IMR-90 (cell line): ENCODE measurements at regions not wholly inside any gene's neighbourhood (a gene's known extent, or its start where the extent isn't known, plus 50 kb on each side); places are given as distances from the start of the nearest gene placed in this dataset.

Source experiments
- ATAC-seq: fragments of 200-7000 bp; cut with Tn5 transposase; 2 replicates; pipeline ENCODE4 v1.9.1; 2020; ENCODE audit warnings: low read depth, mild to moderate bottlenecking, moderate library complexity
- BruUV-seq: library from RNA; stranded (reverse); fragments of 400-500 nt; replicated peaks from 2 replicates; lab custom pipeline; 2021; lab: Mats Ljungman, UMichigan
- CTCF ChIA-PET: fragments of 300-600 bp; formaldehyde crosslinking; extraction: SDS; loops from one replicate; lab custom pipeline; 2021; ENCODE audit warnings: antibody characterized with exemption; lab: Yijun Ruan, JAX
- POLR2A ChIA-PET: fragments of 300-600 bp; sonication (Branson Sonifier 250); formaldehyde crosslinking; loops from one replicate; lab custom pipeline; 2022; ENCODE audit warnings: antibody characterized with exemption; ENCODE audit not compliant: unreplicated experiment; lab: Charles Lee
- DNase-seq: peaks from one replicate; pipeline ENCODE4 v3.0.0; 2013
- H2AFZ ChIP-seq: replicated peaks from 2 replicates; pipeline ENCODE3; 2013; ENCODE audit warnings: low read length, mild to moderate bottlenecking; ENCODE audit not compliant: poor library complexity
- H2AK5ac ChIP-seq: 2 replicates; pipeline ENCODE4 v1.6.1; 2013; ENCODE audit warnings: low read depth, low read length, inconsistent platforms
- H2AK9ac ChIP-seq: replicated peaks from 2 replicates; pipeline ENCODE3; 2013; ENCODE audit warnings: mild to moderate bottlenecking, low read depth, low read length, moderate library complexity; ENCODE audit not compliant: poor library complexity
- H2BK120ac ChIP-seq: 2 replicates; pipeline ENCODE4 v1.6.1; 2013; ENCODE audit warnings: low read depth, low read length, inconsistent platforms
- H2BK15ac ChIP-seq: 3 replicates; pipeline ENCODE4 v1.6.1; 2013; ENCODE audit warnings: low read depth, low read length, inconsistent platforms
- H2BK20ac ChIP-seq: 2 replicates; pipeline ENCODE4 v1.6.1; 2013; ENCODE audit warnings: low read depth, mild to moderate bottlenecking, inconsistent platforms, low read length, moderate library complexity
- H2BK5ac ChIP-seq: 2 replicates; pipeline ENCODE4 v1.6.1; 2013; ENCODE audit warnings: mild to moderate bottlenecking, low read depth, low read length, inconsistent platforms; ENCODE audit not compliant: poor library complexity, severe bottlenecking
- H3K14ac ChIP-seq: replicated peaks from 2 replicates; pipeline ENCODE4 v1.6.1; 2013; ENCODE audit warnings: low read depth, low read length, inconsistent platforms
- H3K18ac ChIP-seq: 2 replicates; pipeline ENCODE4 v1.6.1; 2013; ENCODE audit warnings: low read depth, low read length, control low read depth
- H3K23ac ChIP-seq: 2 replicates; pipeline ENCODE4 v1.6.1; 2013; ENCODE audit warnings: low read depth, low read length, inconsistent platforms
- H3K27ac ChIP-seq: 2 replicates; pipeline ENCODE4 v1.5.1; 2013; ENCODE audit warnings: mild to moderate bottlenecking, control low read depth, low read length; ENCODE audit not compliant: insufficient read depth
- H3K27me3 ChIP-seq: 2 replicates; pipeline ENCODE4 v1.6.1; 2013; ENCODE audit warnings: low read length; ENCODE audit not compliant: control insufficient read depth, insufficient read depth
- H3K36me3 ChIP-seq: 2 replicates; pipeline ENCODE4 v1.6.1; 2013; ENCODE audit warnings: low read length, mixed read lengths; ENCODE audit not compliant: control insufficient read depth, insufficient read depth
- H3K4ac ChIP-seq: 2 replicates; pipeline ENCODE4 v1.6.1; 2013; ENCODE audit warnings: low read depth, low read length, inconsistent platforms
- H3K4me1 ChIP-seq: 2 replicates; pipeline ENCODE4 v1.6.1; 2013; ENCODE audit warnings: low read length, mixed read lengths; ENCODE audit not compliant: control insufficient read depth, insufficient read depth
- H3K4me2 ChIP-seq: 2 replicates; pipeline ENCODE4 v1.6.1; 2013; ENCODE audit warnings: low read depth, mild to moderate bottlenecking, control low read depth, low read length, moderate library complexity
- H3K4me3 ChIP-seq: 2 replicates; pipeline ENCODE4 v1.5.1; 2013; ENCODE audit warnings: low read depth, mild to moderate bottlenecking, control low read depth, low read length, moderate library complexity; ENCODE audit not compliant: insufficient read depth
- H3K56ac ChIP-seq: 2 replicates; pipeline ENCODE4 v1.6.1; 2013; ENCODE audit warnings: low read length, inconsistent platforms; ENCODE audit not compliant: insufficient read depth; ENCODE audit errors: extremely low read depth
- H3K79me1 ChIP-seq, 2 experiments: 2 replicates each; pipeline ENCODE4 v1.6.1; 2013; ENCODE audit warnings: low read length in 2 of 2, inconsistent platforms in 1 of 2, low read depth in 1 of 2
- H3K9ac ChIP-seq: 2 replicates; pipeline ENCODE4 v1.6.1; 2013; ENCODE audit warnings: low read depth, low read length, control low read depth
- H3K9me1 ChIP-seq: 2 replicates; pipeline ENCODE4 v1.6.1; 2013; ENCODE audit warnings: low read length, inconsistent platforms; ENCODE audit not compliant: insufficient read depth
- H3K9me3 ChIP-seq: 2 replicates; pipeline ENCODE4 v1.6.1; 2013; ENCODE audit warnings: low read length; ENCODE audit not compliant: control insufficient read depth, insufficient read depth
- H4K20me1 ChIP-seq: 2 replicates; pipeline ENCODE4 v1.6.1; 2013; ENCODE audit warnings: low read length, inconsistent platforms; ENCODE audit not compliant: insufficient read depth
- H4K5ac ChIP-seq: 2 replicates; pipeline ENCODE4 v1.6.1; 2013; ENCODE audit warnings: mild to moderate bottlenecking, low read depth, low read length, control low read depth
- H4K8ac ChIP-seq, 2 experiments: 2 replicates each; pipeline ENCODE4 v1.6.1; 2013; ENCODE audit warnings: low read depth in 2 of 2, low read length in 2 of 2, control low read depth in 1 of 2, inconsistent platforms in 1 of 2
- H4K91ac ChIP-seq: 2 replicates; pipeline ENCODE4 v1.6.1; 2013; ENCODE audit warnings: low read depth, low read length, inconsistent platforms; ENCODE audit not compliant: insufficient read depth
- MAZ ChIP-seq: IDR thresholded peaks from 2 replicates; pipeline ENCODE4 v1.6.1; 2012; ENCODE audit warnings: low read depth, mild to moderate bottlenecking, low read length, improper control_type of control experiment, moderate library complexity, borderline replicate concordance
- MXI1 ChIP-seq: IDR thresholded peaks from 2 replicates; pipeline ENCODE4 v1.6.1; 2012; ENCODE audit warnings: low read depth, mild to moderate bottlenecking, low read length, moderate library complexity, borderline replicate concordance
- NFE2L2 ChIP-seq: fragments of 150-350 bp; IDR thresholded peaks from 2 replicates; pipeline ENCODE4 v1.6.1; 2016; ENCODE audit warnings: low read depth, mild to moderate bottlenecking, low read length
- RAD21 ChIP-seq: IDR thresholded peaks from 2 replicates; pipeline ENCODE4 v1.6.1; 2012; ENCODE audit warnings: low read length, improper control_type of control experiment
- RCOR1 ChIP-seq: IDR thresholded peaks from 2 replicates; pipeline ENCODE4 v1.6.1; 2012; ENCODE audit warnings: mild to moderate bottlenecking, low read length, improper control_type of control experiment; ENCODE audit not compliant: insufficient replicate concordance
- RFX5 ChIP-seq: IDR thresholded peaks from 2 replicates; pipeline ENCODE4 v1.8.0; 2012; ENCODE audit warnings: low read depth, mild to moderate bottlenecking, low read length, moderate library complexity
- SMC3 ChIP-seq: fragments of 150-350 bp; IDR thresholded peaks from 2 replicates; pipeline ENCODE4 v1.6.1; 2016; ENCODE audit warnings: low read depth, mild to moderate bottlenecking, antibody characterized with exemption, low read length, moderate library complexity
- WGBS, 2 experiments: methylation state at CpG; one replicate each; pipeline versions ENCODE4 v1.1.5 to v1.1.7; 2013; ENCODE audit warnings: missing lambda C conversion rate in 2 of 2; ENCODE audit not compliant: insufficient read length in 1 of 2; ENCODE audit errors: extremely low coverage in 2 of 2; 5-methylcytosine and 5-hydroxymethylcytosine counted together
- dilution Hi-C: fragments of 300-500 bp; cut with HindIII; formaldehyde crosslinking; loops from one replicate; pipeline ENCODE4 v1.14.3; 2018; ENCODE audit warnings: low sequenced_read_pairs; ENCODE audit not compliant: unreplicated experiment
- in situ Hi-C: fragments of 300-500 bp; cut with MboI; formaldehyde crosslinking; loops from 3 replicates; pipeline ENCODE4 v1.14.3; 2019; ENCODE audit warnings: low sequenced_read_pairs, inconsistent platforms, mixed read lengths
- intact Hi-C: fragments of 100-400 bp; cut with micrococcal nuclease; formaldehyde crosslinking; loops from 2 replicates; pipeline ENCODE4 v1.10.0; 2022
- TF ChIP-seq, protein P1 (sequence below): fragments of 150-350 bp; IDR thresholded peaks from 2 replicates; pipeline ENCODE4 v1.6.1; 2016; ENCODE audit warnings: low read depth, mild to moderate bottlenecking, low read length, moderate library complexity, borderline replicate concordance

DNA sequence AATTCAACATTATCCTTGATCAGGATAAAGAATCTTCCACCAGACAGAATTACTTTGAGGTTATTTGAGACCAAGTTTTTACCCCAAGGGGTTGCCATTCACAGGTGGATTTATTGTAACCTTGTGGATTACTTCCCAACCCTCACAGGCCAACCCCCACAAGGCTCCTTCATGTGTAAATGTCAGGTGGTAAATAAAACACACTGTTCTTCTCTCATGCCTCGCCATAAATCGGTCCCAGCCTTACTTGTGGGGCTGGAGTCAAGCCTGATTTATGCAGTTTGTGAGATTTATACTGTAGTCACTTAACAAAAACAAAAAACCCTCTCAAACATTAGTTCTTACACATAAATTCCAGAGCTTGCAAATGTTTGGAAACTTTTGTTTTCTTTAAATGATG, 98.6 kb upstream of the IRX3 start:
- H2AK9ac ChIP-seq, result no peak overlapping the region
- intact Hi-C loops, result no loop called here
- H3K9me1 ChIP-seq, result no peaks in the 10 kb centered on the region
- no peak overlapping the region for H3K4me2 ChIP-seq
- H3K56ac ChIP-seq, result no peak overlapping the region
- BruUV-seq, result no TSS peak
- no peak overlapping the region for H4K5ac ChIP-seq
- no peak overlapping the region for H3K18ac ChIP-seq
- H2BK15ac ChIP-seq, result no peak overlapping the region
- no peak overlapping the region for H2BK120ac ChIP-seq
- no peaks in the 10 kb centered on the region; the same call in 1 of the 2 replicates for H3K27me3 ChIP-seq
- no peak overlapping the region for H2BK5ac ChIP-seq
- CTCF ChIA-PET, result no interaction called here
- H3K4me3 ChIP-seq, result no peak overlapping the region
- no peak overlapping the region for H4K91ac ChIP-seq
- in situ Hi-C loops, result no loop called here
- no peaks in the 10 kb centered on the region for H3K9me3 ChIP-seq
- H3K23ac ChIP-seq, result no peak overlapping the region
- no peak overlapping the region for H2BK20ac ChIP-seq
- no peak overlapping the region for H2AFZ ChIP-seq
- H2AK5ac ChIP-seq, result no peak overlapping the region
- no peak for TF ChIP-seq NFE2L2
- TF ChIP-seq RFX5, result no peak
- no peak for TF ChIP-seq MXI1
- no peak for TF ChIP-seq RCOR1
- TF ChIP-seq RAD21, result no peak
- TF ChIP-seq, protein P1, sequence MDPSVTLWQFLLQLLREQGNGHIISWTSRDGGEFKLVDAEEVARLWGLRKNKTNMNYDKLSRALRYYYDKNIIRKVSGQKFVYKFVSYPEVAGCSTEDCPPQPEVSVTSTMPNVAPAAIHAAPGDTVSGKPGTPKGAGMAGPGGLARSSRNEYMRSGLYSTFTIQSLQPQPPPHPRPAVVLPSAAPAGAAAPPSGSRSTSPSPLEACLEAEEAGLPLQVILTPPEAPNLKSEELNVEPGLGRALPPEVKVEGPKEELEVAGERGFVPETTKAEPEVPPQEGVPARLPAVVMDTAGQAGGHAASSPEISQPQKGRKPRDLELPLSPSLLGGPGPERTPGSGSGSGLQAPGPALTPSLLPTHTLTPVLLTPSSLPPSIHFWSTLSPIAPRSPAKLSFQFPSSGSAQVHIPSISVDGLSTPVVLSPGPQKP, result no peak
- TF ChIP-seq MAZ, result no peak
- no peak for TF ChIP-seq SMC3
- no peaks in the 10 kb centered on the region for H3K36me3 ChIP-seq
- POLR2A ChIA-PET, result no interaction called here
- H3K4ac ChIP-seq, result no peak overlapping the region
- ATAC-seq, result no peak
- H3K79me1 ChIP-seq, result no peaks in the 10 kb centered on the region
- dilution Hi-C loops, result no loop called here
- no peak overlapping the region for H3K9ac ChIP-seq
- H4K8ac ChIP-seq, result no peak overlapping the region
- no peak overlapping the region for H3K27ac ChIP-seq
- no peak for DNase-seq
- WGBS, 2 experiments, result no CpG with 5 or more reads among the region's 2 CpGs
- no peak overlapping the region for H3K14ac ChIP-seq
- no peaks in the 10 kb centered on the region for H4K20me1 ChIP-seq
- no peaks in the 10 kb centered on the region for H3K4me1 ChIP-seq
